ENCODE measurements at regions not wholly inside any gene's neighbourhood (a gene's known extent, or its start where the extent isn't known, plus 50 kb on each side); places are given as distances from the start of the nearest gene placed in this dataset.
"Not testable (repeated sequence)": the region's sequence is repeated elsewhere in the genome, so short reads cannot be mapped to it uniquely, and the experiment has no call there.

DNA sequence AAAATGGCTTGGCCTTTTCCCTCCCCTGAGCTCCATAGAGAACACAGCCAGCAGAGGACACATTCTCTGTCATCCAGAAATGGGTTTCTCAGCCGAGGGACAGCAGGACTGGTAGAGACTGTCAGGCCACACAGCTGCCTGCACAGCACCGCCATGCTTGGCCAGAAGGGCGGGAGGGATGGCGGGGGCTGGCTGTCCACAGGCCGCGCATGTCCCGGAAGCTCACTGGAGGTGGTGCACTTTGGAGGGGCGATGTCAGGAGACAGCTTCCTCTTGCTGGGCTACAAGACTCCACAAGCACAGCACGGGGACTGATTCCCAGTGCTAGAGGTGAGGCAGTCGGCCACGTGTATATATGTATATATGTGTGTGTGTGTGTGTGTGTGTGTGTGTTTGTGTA, 125.3 kb downstream of the GOLGA6L4 start:
- DNase-seq (ENCODE audit: low read depth in 2 of 2): not testable (repeated sequence)

DNA sequence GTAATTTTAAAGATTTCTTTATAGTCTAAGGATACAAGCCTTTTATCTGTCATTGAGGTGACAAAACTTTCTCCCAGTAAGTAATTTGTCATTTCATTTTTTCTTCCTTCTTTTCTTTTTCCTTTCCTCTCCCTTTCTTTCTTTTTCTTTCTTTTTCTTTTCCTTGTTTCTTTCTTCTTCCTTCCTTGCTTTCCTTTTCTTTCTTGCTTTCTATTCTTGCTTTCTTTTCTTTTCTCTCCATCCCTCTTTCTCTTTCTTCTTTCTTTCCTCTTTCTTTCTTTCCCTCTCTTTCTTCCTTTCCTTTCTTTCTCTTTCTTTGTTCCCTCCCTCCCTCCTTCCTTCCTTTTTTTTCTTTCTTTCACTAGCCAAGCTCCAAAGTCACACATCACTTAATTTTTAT, 148.8 kb downstream of the GOLGA6L4 start:
- not testable (repeated sequence) for DNase-seq (ENCODE audit: low read depth in 2 of 2)

DNA sequence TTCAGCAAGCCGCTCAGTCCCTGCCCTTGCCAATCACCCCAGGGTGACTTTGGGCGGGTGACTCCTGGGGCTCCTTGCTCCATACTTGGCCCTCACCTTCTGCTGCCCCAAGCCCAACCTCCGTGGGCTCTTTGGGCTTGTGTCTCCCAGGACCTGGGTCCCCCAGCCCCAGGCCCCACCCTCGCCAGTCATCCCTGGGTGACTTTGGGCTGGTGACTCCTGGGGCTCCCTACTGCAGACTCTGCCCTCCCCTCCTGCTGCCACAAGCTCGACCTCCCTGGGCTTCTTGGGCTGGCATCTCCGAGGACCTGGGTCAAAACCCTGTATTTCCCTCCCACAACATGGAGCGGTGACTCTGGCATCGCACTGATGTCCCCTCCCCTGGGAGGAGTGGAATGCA, 151.5 kb downstream of the GOLGA6L4 start:
- DNase-seq (ENCODE audit: low read depth in 2 of 2): no peak

DNA sequence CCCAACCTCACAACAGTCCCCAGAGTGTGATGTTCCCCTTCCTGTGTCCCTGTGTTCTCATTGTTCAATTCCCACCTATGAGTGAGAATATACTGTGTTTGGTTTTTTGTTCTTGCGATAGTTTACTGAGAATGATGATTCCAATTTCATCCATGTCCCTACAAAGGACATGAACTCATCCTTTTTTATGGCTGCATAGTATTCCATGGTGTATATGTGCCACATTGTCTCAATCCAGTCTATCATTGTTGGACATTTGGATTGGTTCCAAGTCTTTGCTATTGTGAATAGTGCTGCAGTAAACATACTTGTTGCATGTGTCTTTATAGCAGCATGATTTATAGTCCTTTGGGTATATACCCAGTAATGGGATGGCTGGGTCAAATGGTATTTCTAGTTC, 152.6 kb downstream of the GOLGA6L4 start:
- DNase-seq (ENCODE audit: low read depth in 2 of 2): not testable (repeated sequence)

DNA sequence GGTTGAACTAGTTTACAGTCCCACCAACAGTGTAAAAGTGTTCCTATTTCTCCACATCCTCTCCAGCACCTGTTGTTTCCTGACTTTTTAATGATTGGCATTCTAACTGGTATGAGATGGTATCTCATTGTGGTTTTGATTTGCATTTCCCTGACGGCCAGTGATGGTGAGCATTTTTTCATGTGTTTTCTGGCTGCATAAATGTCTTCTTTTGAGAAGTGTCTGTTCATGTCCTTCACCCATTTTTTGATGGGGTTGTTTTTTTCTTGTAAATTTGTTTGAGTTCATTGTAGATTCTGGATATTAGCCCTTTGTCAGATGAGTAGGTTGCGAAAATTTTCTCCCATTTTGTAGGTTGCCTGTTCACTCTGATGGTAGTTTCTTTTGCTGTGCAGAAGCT, 153.1 kb downstream of the GOLGA6L4 start:
- not testable (repeated sequence) for DNase-seq (ENCODE audit: low read depth in 2 of 2)

DNA sequence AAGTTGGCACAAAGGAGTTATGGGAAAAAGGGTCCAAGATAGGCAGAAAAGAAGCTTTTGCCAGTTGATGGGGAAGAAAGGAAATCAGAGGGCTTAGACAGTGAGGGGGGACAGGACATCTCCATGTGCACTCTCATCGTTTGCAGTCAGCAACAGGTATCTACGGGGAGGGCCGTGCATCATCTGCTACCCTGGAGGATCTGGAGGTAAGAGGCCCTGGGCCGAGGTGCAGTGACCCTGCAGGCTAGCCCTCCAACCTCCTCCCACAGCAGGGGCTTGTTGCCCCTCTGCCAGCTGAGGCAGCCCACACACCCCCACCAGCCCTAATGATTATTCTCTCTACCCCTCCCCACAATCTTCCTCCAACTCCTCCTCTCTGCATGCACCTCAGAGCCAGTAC, 154.8 kb downstream of the GOLGA6L4 start:
- DNase-seq (ENCODE audit: low read depth in 2 of 2): not testable (repeated sequence)

DNA sequence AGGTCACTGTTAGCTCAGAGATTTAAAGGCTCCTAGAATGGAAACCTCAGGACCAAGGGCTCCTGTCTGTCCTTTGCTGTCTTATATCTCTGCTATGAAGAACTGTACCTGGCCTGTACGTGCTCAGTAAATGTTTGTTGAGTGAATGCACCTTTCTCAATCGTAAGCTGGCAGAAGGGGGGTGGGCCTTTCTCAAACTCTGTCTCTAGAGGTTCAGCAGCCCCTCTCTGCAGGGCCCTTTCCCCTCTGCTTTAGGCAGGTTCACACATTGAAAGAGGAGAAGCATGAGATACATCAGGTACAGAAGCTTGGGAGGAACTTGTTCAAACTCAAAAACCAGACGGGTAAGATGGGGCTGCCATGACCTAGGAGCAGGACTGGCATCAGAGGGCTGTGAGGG, 155.6 kb downstream of the GOLGA6L4 start:
- DNase-seq (ENCODE audit: low read depth in 2 of 2): no peak

DNA sequence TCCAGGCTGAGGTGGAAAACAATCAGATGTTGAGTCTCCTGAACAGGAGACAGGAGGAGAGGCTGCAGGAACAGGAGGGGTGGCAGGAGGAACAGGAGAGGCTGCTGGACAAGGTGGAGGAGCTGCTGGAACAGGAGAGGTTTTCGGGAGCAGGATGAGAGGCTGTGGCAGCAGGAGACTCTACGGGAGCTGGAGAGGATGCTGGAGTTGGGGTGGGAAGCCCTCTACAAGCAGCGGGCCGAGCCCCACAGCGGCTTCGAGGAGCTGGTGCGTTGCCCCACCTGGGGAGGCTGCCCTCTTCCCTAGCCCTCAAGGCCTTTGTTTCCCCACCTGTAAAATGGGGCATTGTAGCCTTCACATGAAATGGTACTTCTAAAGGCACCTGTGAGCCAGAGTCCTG, 156.4 kb downstream of the GOLGA6L4 start:
- DNase-seq (ENCODE audit: low read depth in 2 of 2): not testable (repeated sequence)

DNA sequence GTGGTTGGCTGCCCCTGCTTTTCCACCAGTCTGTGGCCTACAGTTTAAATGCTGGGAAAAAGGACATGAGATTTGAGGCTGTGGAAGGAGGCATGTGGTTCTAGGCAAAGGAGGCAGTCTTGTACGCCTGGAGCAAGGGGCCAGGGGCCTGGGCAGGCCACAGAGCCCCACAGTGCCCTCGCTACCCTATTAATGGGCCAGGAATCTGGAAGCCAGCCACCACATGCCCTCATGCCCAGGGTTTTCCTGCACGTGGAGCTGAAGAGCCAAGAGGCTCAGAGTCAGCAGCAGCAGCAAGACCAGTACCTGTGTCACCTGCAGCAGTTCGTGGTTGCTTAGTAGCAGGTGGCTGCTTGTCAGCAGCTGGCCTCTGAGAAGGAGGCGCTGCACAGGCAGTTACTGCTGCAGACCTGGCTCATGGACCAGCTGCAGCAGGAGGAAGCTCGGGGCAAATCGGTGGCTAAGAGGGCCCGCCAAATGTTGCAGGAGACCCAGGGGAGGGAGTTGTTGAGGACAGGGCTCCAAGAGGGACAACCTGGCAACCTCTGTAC, 157.9 kb downstream of the GOLGA6L4 start:
- DNase-seq (ENCODE audit: low read depth in 2 of 2): not testable (repeated sequence)

DNA sequence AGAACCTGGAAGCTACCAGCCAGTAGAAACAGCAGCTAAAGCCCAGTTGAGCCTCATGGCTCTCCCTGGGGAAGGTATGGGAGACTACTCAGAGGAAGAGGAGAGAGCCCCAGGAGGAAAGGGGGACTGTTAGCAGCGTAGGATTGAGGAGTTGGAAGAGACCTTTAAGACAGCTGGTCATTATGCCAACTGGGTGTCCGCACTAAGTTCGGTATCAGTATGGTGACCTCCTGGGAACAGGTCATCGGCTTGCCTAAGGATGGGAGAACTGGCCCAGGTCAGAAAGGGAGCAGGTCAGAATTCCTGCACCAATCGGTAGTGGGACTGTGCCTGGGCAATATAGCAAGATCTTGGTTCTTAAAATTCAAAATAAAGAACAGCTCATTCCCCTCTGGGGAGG, 158.4 kb downstream of the GOLGA6L4 start:
- DNase-seq (ENCODE audit: low read depth in 2 of 2): not testable (repeated sequence)

DNA sequence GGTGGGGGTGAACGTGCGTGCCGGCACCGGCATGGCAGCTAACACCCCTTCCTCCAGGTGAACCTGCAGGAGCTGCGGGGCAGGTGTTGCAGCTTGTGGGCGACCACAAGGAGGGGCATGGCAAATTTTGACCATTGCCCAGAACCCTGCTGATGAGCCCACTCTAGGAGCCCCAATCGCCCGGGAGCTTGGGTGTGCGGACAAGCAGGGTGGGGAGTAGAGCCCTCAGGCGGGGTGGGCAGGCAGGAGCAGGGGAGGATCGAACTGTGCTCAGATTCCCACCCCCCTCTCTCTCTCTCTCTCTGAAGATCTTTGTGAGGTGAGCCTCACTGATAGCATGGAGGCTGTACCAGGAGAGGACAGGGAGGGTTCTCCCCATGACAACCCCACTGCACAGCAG, 159.8 kb downstream of the GOLGA6L4 start:
- DNase-seq (ENCODE audit: low read depth in 2 of 2): not testable (repeated sequence)

DNA sequence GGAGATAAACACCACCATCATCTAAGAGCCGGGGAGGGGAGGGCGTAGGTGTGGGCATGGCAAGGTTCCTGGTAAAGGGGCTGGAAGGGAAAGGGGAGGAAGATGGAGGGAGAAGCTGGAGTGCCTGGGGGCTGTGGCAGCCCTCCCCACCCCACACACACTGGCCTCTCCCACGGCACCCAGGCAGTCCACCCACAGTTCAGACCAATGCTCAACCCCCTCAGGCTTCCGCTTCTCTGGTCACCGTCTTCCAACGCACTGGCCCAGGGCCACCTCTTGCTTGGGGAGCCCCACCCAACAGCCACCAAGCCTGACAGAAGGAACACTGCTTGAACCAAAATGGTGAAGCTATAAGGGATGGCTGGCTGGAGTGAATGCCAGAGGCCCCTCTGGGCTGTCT, 160.3 kb downstream of the GOLGA6L4 start:
- DNase-seq (ENCODE audit: low read depth in 2 of 2): not testable (repeated sequence)

DNA sequence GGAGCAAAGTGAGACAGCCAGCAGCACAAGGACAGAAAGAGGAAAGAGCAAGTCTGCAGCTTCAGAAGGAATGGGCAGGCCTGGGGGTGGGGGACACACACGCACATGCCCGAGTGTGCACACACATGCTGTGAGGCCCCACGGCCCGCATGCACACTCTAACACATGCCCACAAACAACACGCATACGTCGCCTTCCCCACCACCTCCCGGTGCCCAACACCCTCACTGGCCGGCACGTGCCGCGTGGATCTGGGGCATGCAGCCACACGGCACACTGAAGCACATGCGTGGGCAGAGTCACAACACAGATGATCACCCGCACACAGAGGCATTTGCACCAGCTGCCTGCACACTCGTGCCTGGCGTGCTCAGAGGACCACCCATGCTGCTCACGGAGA, 161.5 kb downstream of the GOLGA6L4 start:
- DNase-seq (ENCODE audit: low read depth in 2 of 2): not testable (repeated sequence)

DNA sequence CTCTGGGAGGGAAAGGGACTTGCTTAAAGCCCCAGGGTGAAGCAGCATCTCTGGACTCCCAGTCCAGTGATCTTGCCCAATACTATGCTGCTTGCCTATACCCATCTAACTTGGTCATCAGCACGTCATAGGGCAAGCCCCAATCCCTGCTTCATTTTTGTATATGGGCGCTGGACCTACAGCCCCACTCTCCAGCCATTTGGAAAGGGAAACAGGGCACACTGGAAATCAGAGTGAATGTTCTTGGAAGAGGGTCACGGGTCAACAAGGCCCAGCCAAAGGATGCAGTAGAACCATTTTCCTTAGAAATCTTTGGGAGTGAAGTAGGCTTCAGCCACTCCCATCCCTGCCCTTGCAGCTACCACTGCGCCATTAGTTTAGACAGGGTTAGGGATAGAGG, 162.5 kb downstream of the GOLGA6L4 start:
- not testable (repeated sequence) for DNase-seq (ENCODE audit: low read depth in 2 of 2)

DNA sequence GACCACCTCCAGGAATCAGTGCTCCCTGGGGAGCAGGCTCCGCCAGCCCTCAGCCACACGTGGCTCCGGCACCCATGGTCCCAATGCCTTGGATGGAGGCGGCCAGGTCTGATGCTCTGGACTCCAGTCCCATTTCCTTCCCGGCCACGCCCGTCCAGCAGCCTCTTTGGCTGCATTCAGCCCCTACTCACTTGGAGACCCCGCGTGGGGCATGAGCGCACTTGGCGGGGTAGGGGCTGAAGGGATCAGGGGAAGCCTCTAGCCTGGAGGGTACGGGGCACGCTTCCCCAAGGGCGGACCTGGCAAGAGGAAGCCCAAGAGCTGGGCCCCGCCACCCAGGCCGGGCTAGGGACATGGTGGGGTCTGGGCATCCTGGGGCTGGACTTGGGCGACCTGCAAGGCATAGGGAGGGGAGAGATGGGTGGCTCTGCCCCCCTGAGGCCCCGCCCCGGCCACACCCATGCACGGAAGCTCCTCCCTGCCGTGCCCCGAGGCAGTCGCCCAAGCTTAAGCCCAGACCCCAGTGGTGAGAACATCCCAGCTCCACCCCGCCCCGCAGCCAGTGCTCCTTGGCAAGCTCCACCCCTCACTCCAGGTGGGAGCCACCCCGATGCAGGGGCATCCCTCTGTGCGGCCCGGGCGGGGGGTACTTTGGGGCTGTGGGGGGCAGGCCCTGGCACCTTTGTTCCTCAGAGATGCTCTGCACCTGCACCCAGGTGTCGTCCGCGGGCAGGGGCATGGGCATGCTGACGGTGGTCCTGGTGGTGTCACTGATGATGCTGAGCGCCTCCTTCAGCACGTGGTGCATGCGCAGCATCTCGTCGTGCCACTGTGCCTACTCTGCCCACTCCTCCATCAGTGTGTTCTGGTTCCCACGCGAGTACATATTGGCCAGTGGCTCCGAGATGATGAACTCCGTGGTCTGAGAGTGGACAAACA, 163.5 kb downstream of the GOLGA6L4 start:
- DNase-seq (ENCODE audit: low read depth in 2 of 2): no peak

DNA sequence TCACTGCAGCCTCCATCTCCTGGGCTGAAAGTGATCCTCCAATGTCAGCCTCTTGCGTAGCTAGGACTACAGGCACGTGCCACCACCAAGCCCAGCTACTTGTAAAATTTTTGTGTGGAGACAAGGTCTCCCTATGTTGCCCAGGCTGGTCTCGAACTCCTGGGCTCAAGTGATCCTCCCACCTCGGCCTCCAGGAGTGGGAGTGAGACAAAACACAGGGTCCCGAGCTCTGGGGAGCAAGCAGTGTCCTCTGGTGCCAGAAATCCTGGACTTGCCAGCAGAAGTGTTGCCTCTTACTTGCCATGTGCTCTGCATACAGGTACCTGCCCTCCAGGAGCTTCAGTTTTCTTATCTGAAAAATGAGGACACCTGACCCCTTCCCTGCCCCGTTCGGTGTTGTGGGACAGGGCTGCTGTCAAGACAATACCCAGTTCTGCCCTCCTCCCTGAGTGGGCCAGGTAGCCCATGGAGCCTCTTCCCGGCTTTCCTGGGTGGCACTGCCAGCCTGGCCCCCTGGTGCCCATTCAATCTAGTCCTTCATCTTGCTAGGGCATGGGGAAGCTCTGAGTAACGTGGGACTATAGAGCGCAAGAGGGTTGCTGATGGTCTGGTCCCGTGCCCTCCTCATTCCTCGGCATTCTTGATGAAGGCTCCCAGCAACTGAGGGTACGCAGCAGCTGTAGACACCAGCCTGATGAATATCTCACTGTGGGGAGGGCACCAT, 164.6 kb downstream of the GOLGA6L4 start:
- DNase-seq (ENCODE audit: low read depth in 2 of 2): no peak

DNA sequence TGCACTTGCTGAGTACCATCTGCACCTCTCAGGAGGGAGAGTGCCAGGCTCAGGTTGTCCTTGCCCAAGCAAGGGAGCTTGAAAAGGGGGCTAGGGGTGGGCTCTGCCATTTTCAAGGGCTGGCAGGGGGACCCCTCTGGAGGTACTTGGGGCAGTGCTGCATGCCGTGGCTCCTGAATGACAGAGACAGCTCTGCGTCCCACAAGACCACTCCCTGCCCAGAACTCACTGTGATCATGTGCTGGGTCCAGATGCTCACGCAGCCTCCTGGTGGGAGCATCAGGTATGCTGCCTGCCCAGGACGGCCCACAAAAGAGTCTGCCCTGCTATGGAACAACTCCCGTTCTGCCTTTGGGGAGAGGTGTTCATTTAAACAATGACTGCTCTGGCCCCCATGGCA, 165.2 kb downstream of the GOLGA6L4 start:
- no peak for DNase-seq (ENCODE audit: low read depth in 2 of 2)

DNA sequence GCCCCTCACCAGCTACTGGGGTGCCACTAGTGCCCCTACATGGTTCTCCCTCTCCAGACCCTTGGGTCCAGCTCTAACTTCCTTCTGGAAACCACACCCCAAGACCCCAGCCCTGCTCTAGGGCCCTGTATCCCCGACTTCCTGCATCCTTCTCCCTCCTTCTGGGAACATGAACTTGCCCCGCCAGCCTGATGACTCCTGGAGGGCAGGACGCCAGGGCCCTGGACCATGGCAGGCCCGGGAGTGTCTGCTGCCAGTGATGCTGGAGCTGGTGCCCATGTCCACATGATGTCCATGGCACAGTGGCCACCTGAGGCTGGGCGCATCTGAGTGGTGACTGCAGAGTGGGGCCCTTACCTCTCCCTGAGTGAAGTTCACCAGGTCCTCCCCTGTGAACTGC, 165.9 kb downstream of the GOLGA6L4 start:
- not testable (repeated sequence) for DNase-seq (ENCODE audit: low read depth in 2 of 2)

DNA sequence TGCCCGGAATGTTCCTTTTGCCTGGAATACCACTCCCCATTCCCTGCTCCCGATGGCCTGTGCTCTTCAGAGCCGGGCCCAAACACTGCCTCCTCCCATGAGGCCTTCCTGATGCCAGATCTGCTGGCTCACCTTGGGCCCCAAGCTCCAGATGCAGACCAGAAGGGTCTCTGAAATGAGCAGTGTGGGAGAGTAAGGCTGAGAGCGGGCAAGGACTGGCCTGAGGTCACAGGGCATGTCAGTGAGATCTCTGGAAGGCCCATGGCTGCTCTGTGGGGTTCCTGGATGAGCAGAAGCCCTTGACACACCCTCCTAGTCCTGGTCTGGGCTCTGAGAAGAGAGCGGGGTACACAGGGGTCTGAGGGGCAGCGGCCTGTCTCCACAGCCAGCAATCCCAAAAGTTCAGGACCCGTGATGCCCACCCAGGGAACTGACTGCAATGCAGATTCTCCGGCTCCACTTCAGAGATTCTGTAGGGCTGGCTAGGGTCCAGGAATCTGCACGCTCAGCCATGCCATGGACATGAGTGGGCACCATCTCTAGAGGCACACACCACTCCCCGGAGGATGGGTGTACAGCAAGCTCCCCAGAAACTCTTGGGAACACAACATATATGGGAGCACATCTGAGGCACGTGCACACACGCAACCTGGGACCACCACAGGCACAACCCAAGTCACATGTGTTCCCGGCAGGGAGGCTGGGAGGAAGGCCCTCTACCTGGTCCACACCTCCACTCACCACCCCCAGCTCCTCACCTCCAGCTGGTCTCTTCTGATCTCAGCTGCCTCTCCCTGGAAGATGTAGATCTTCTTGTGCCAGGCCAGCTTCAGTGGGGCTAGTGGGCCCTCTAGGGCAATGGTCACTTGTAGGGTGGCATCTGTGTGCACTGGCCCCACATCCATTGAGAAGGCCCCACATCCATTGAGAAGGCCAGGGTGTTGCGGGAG, 166.6 kb downstream of the GOLGA6L4 start:
- not testable (repeated sequence) for DNase-seq (ENCODE audit: low read depth in 2 of 2)

DNA sequence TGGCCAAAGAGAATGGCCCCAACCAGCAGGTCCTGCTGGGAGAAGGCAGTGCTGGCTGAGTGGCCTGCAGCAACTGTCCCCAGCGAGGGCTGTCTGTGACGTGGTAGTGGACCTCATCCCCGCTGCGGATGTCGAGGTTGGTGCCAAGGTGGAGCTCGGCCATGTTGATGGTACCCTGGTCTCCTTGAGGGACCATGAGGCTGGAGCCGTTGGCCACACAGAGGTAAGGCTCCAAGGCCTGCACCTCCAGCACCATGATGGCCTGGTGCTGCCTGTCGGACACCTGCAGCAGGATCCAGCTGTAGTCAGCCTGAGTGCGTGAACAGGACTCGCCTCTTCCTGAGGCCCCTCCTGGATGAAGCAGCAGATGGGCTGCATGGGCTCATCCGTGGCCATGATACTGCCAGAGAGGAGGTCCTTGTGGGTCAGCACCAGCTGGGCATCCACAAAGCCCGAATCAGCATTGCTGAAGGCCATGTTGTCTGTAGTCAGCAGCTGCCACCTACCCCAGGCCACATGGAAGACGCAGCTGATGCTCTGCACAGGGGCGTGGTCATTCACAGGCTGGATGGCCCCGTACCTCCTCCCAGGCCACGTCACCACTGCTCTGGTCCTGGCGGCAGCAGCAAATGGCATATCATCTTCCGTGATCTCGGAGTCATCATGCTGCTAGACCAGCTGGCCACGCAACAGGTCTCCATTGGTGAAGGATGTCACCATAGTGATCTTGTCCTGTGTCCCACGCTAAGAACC, 167.5 kb downstream of the GOLGA6L4 start:
- DNase-seq (ENCODE audit: low read depth in 2 of 2): no peak

DNA sequence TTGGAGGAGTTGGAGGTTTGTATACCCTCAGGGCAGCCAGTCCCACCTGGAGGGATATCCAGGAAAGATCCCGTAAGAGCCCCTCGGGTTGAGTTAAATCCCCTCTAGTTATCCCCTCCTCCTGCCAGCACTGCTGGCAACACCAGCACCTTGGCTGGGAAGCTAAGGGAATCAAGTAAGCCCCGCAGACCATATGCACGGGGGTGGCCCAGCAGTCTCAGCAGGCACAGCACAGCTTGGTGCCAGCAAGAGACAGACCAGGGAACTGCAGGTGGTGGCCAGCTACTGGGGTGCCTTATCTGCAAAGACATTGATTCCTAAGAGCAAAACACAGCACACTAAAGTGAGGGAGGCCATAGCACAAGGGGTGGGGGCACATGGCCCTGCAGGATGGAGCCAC, 173.8 kb downstream of the GOLGA6L4 start:
- DNase-seq (ENCODE audit: low read depth in 2 of 2): not testable (repeated sequence)
